Esophagus squamous epithelium (tissue), 4 donors: ENCODE measurements at regions not wholly inside any gene's neighbourhood (a gene's known extent, or its start where the extent isn't known, plus 50 kb on each side); places are given as distances from the start of the nearest gene placed in this dataset.

Experiments used
- POLR2A ChIP-seq, 4 donors: fragments of 450-650 bp; IDR thresholded peaks; one replicate each; pipeline ENCODE4 v1.6.1; 2017; ENCODE audit warnings: antibody characterized with exemption in 4 of 4, mild to moderate bottlenecking in 4 of 4, moderate library complexity in 3 of 4
- TF ChIP-seq, protein P1 (sequence below), 6 experiments: fragments of 450-650 bp in 4 of 6; fragments of 200-600 bp in 2 of 6; sonication (generic) in 2 of 6; IDR thresholded peaks; one replicate each; pipeline ENCODE4 v1.5.1; 2016 to 2019; ENCODE audit warnings: antibody characterized with exemption in 6 of 6, mild to moderate bottlenecking in 4 of 6, moderate library complexity in 4 of 6

DNA sequence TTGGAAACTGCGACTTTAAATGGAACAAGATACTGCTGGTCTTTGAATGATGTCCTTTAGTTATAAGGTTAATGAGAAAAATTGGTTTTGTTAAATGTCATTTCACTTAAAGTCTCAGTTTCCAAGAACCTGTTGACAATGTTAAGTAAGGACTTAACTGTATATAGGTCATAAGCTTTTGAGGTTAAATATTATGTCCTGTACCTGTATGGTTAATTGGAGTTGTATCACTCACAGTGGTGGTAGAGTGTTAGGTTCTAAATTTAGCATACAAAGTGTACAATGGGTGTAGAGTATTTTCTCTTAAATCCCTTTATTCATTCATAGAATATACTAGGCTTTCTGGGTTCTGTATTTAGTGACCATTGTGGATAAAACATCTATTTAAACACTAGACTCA is 110.2 kb downstream of the HAUS1 start:
- TF ChIP-seq, protein P1, sequence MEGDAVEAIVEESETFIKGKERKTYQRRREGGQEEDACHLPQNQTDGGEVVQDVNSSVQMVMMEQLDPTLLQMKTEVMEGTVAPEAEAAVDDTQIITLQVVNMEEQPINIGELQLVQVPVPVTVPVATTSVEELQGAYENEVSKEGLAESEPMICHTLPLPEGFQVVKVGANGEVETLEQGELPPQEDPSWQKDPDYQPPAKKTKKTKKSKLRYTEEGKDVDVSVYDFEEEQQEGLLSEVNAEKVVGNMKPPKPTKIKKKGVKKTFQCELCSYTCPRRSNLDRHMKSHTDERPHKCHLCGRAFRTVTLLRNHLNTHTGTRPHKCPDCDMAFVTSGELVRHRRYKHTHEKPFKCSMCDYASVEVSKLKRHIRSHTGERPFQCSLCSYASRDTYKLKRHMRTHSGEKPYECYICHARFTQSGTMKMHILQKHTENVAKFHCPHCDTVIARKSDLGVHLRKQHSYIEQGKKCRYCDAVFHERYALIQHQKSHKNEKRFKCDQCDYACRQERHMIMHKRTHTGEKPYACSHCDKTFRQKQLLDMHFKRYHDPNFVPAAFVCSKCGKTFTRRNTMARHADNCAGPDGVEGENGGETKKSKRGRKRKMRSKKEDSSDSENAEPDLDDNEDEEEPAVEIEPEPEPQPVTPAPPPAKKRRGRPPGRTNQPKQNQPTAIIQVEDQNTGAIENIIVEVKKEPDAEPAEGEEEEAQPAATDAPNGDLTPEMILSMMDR (IDR thresholded peaks at IDR 0.05), result no peak
- no peak for TF ChIP-seq POLR2A (IDR thresholded peaks at IDR 0.05)
